ENCODE measurements at regions not wholly inside any gene's neighbourhood (a gene's known extent, or its start where the extent isn't known, plus 50 kb on each side); places are given as distances from the start of the nearest gene placed in this dataset.

DNA sequence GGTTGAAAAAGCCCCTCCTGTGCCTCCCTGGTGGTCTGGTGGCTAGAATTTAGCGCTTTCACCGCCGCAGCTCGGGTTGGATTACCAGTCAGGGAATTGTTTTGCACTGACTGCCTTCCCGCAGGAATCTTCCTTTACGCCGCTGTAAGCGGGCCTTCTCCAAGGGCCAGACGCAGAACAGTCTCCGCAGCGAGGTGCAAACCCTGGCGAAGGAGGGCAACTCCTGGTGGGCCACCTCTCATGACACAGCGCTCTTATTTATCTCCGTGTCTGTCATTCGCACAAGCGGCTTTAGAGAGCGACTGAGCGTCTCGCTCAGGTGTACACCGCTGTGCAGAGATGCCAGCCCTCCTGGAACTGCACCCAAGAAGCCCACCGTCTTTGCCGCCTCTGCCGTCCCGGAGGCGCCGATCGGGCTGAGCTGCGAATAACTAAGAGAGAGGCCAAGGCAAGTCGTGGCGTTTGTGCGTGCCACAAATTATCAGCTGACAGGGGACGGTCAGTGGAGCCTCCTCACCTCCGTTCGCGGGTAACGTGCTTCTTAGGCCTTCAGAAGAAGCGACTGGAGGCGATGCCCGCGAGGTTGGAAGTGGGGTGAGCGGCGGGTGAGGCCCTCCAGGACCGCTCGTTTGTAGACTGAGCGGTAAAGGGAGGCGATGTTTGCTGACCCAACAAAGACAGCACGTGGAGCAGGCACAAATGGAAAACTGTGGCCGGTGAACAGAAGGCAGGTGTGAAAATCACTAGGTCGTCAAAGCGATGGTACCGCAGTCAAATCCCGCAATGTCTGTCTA lies 93.5 kb downstream of the PRKAB2 start:
- H3K27ac Mint-ChIP-seq = no peak overlapping the region
- H3K4me3 Mint-ChIP-seq = peak overlapping the region; percentile 55
- no peaks in the 10 kb centered on the region for H3K36me3 ChIP-seq (ENCODE audit: control insufficient read depth, insufficient read depth, low read length)
- no peaks in the 10 kb centered on the region for H3K4me1 ChIP-seq (ENCODE audit: control insufficient read depth, insufficient read depth, low read length)
- no peak for DNase-seq
- H3K27me3 Mint-ChIP-seq (ENCODE audit: insufficient read depth) = peaks cover 97% of the 10 kb centered on the region
- H3K36me3 Mint-ChIP-seq (ENCODE audit: low read depth) = no peaks in the 10 kb centered on the region
- H3K9me3 ChIP-seq (ENCODE audit: control insufficient read depth, low read length) = peaks cover 9% of the 10 kb centered on the region
- H3K4me3 ChIP-seq (ENCODE audit: low read length) = peak overlapping the region; percentile 56
- peaks cover 100% of the 10 kb centered on the region for H3K27me3 ChIP-seq (ENCODE audit: control insufficient read depth, insufficient read depth, low read length, poor library complexity, severe bottlenecking)
- WGBS, 2 experiments (ENCODE audit: insufficient coverage in 1 of 2, insufficient read length in 1 of 2) = 21 to 25% methylated on average over 48 to 52 of the region's 52 CpGs
- H3K4me1 Mint-ChIP-seq = peaks cover 12% of the 10 kb centered on the region
- H3K9ac ChIP-seq (ENCODE audit: extremely low read depth, low read length, poor library complexity, severe bottlenecking) = no peak overlapping the region
- peaks cover 16% of the 10 kb centered on the region for H3K9me3 Mint-ChIP-seq
- TF ChIP-seq, protein P1, sequence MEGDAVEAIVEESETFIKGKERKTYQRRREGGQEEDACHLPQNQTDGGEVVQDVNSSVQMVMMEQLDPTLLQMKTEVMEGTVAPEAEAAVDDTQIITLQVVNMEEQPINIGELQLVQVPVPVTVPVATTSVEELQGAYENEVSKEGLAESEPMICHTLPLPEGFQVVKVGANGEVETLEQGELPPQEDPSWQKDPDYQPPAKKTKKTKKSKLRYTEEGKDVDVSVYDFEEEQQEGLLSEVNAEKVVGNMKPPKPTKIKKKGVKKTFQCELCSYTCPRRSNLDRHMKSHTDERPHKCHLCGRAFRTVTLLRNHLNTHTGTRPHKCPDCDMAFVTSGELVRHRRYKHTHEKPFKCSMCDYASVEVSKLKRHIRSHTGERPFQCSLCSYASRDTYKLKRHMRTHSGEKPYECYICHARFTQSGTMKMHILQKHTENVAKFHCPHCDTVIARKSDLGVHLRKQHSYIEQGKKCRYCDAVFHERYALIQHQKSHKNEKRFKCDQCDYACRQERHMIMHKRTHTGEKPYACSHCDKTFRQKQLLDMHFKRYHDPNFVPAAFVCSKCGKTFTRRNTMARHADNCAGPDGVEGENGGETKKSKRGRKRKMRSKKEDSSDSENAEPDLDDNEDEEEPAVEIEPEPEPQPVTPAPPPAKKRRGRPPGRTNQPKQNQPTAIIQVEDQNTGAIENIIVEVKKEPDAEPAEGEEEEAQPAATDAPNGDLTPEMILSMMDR (conservative IDR thresholded peaks at IDR 0.05) = no peak
- H3K27ac ChIP-seq (ENCODE audit: low read depth, low read length) = no peak overlapping the region

DNA sequence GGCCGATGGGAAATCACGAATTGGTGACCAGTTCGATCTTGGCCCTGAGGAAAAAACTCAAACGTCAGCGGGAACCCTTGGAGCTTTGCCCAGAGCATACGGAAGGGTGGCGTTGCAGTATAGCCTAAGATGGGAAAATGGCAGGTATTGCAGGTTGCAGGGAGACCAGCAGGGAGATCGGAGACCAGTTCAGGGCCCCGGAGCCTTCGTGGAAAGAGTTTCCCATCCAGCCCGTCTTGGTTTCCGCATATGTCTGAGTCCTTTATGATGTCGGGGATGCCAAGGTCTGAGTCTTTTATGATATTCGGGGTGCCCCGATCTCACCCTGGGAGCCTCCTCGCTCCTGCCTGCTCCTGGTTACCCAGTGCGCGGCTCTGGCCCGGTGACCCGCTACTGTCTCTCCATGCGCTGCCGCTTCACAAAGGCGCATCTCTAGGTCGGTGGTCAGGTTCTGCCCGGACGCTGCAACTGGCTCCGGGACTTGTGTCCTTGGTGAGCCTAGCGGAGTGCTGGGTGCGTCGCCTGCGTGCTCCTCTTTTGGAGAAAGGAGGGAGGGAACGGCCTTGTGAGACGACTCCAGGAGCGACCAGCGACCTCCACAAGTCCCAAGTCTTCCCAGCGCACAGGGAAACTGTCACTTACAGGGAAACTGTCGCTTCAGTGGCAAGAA lies 94.2 kb downstream of the PRKAB2 start:
- Histone ChIP-seq H3K27ac (ENCODE audit: low read depth, low read length) (no peak overlapping the region), H3K36me3 (ENCODE audit: control insufficient read depth, insufficient read depth, low read length) (no peaks in the 10 kb centered on the region), H3K9ac (ENCODE audit: extremely low read depth, low read length, poor library complexity, severe bottlenecking) (no peak overlapping the region), H3K4me3 (ENCODE audit: low read length) (peak overlapping the region; percentile 56), H3K4me1 (ENCODE audit: control insufficient read depth, insufficient read depth, low read length) (no peaks in the 10 kb centered on the region), H3K9me3 (ENCODE audit: control insufficient read depth, low read length) (peaks cover 11% of the 10 kb centered on the region), H3K27me3 (ENCODE audit: control insufficient read depth, insufficient read depth, low read length, poor library complexity, severe bottlenecking) (peaks cover 100% of the 10 kb centered on the region)
- TF ChIP-seq, protein P1 (conservative IDR thresholded peaks at IDR 0.05) = no peak
- peak overlapping the region; percentile 55 for H3K4me3 Mint-ChIP-seq
- H3K4me1 Mint-ChIP-seq = peaks cover 12% of the 10 kb centered on the region
- H3K27ac Mint-ChIP-seq = no peak overlapping the region
- peaks cover 16% of the 10 kb centered on the region for H3K9me3 Mint-ChIP-seq
- DNase-seq = no peak
- H3K27me3 Mint-ChIP-seq (ENCODE audit: insufficient read depth) = peaks cover 97% of the 10 kb centered on the region
- WGBS, 2 experiments (ENCODE audit: insufficient coverage in 1 of 2, insufficient read length in 1 of 2) = 31 to 50% methylated on average over 27 to 37 of the region's 37 CpGs
- H3K36me3 Mint-ChIP-seq (ENCODE audit: low read depth) = no peaks in the 10 kb centered on the region

DNA sequence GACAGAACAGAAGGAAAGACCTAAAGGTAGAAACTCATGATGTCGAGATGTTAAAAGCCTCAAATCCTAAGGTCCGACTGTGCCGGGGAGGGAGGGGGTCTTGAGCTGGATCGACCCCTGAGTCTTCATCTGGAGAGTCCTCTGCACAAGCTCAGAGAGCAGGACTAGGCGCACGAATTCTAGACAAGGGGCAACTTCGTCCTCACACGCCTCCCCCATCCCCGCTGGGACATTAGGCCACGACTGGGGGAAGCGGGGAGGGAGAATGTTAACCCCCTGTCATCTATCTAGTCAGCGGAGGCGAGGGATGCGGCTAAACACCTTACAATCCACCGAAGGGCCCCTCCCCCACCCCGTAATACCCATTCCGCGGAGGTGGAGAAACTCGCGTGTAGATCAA lies 94.7 kb downstream of the PRKAB2 start:
- H3K27ac Mint-ChIP-seq = no peak overlapping the region
- no peak overlapping the region for H3K4me3 ChIP-seq (ENCODE audit: low read length)
- peaks cover 100% of the 10 kb centered on the region for H3K27me3 ChIP-seq (ENCODE audit: control insufficient read depth, insufficient read depth, low read length, poor library complexity, severe bottlenecking)
- no peak for DNase-seq
- TF ChIP-seq, protein P1 (conservative IDR thresholded peaks at IDR 0.05) = no peak
- H3K36me3 ChIP-seq (ENCODE audit: control insufficient read depth, insufficient read depth, low read length) = no peaks in the 10 kb centered on the region
- no peak overlapping the region for H3K4me3 Mint-ChIP-seq
- H3K27me3 Mint-ChIP-seq (ENCODE audit: insufficient read depth) = peaks cover 98% of the 10 kb centered on the region
- no peaks in the 10 kb centered on the region for H3K36me3 Mint-ChIP-seq (ENCODE audit: low read depth)
- H3K9me3 ChIP-seq (ENCODE audit: control insufficient read depth, low read length) = peaks cover 11% of the 10 kb centered on the region
- no peak overlapping the region for H3K9ac ChIP-seq (ENCODE audit: extremely low read depth, low read length, poor library complexity, severe bottlenecking)
- H3K9me3 Mint-ChIP-seq = peaks cover 16% of the 10 kb centered on the region
- WGBS, 2 experiments (ENCODE audit: insufficient coverage in 1 of 2, insufficient read length in 1 of 2) = 70 to 71% methylated on average over 9 to 20 of the region's 20 CpGs
- H3K27ac ChIP-seq (ENCODE audit: low read depth, low read length) = no peak overlapping the region
- no peaks in the 10 kb centered on the region for H3K4me1 ChIP-seq (ENCODE audit: control insufficient read depth, insufficient read depth, low read length)
- peaks cover 14% of the 10 kb centered on the region for H3K4me1 Mint-ChIP-seq

All from endodermal cell (in vitro differentiated cells).